Stimulated activated naive CD4-positive, alpha-beta T cell (primary cell): ENCODE measurements at regions not wholly inside any gene's neighbourhood (a gene's known extent, or its start where the extent isn't known, plus 50 kb on each side); places are given as distances from the start of the nearest gene placed in this dataset.

ENCODE experiments used
- DNase-seq, 6 experiments: peaks; one replicate each; lab custom pipeline; 2025; lab: John Stamatoyannopoulos, UW

- no peak for DNase-seq
Measured at GRCh38 chr7:135828604-135829003, 80.0 kb upstream of the FAM180A start.

GRCh38 chr7:135827391-135827790 is 78.8 kb upstream of the FAM180A start:
- no peak for DNase-seq

GRCh38 chr7:135825406-135825805 is 76.8 kb upstream of the FAM180A start:
- DNase-seq: no peak

GRCh38 chr7:135822376-135822775 is 73.8 kb upstream of the FAM180A start:
- no peak for DNase-seq

- no peak for DNase-seq
Measured at GRCh38 chr7:135817583-135817982, 69.0 kb upstream of the FAM180A start.

- DNase-seq: no peak
Measured at GRCh38 chr7:135815033-135815432, 66.4 kb upstream of the FAM180A start.

- no peak for DNase-seq
Measured at GRCh38 chr7:135812148-135812547, 63.5 kb upstream of the FAM180A start.

GRCh38 chr7:135811506-135811905 is 62.9 kb upstream of the FAM180A start:
- DNase-seq: no peak

- DNase-seq: no peak
Measured at GRCh38 chr7:135808206-135808605, 59.6 kb upstream of the FAM180A start.

GRCh38 chr7:135803143-135803542 is 54.5 kb upstream of the FAM180A start:
- no peak for DNase-seq

GRCh38 chr7:135802697-135803096 is 54.1 kb upstream of the FAM180A start:
- no peak for DNase-seq

- no peak for DNase-seq
Measured at GRCh38 chr7:135801877-135802276, 53.3 kb upstream of the FAM180A start.

GRCh38 chr7:135801045-135801693 is 52.6 kb upstream of the FAM180A start:
- DNase-seq: peak in 3 of 6 experiments; percentile 18 to 44 (median 34)

- no peak for DNase-seq
Measured at GRCh38 chr7:135800560-135800959, 51.9 kb upstream of the FAM180A start.

- DNase-seq: no peak
Measured at GRCh38 chr7:135799881-135800280, 51.3 kb upstream of the FAM180A start.
